ENCODE measurements at regions not wholly inside any gene's neighbourhood (a gene's known extent, or its start where the extent isn't known, plus 50 kb on each side); places are given as distances from the start of the nearest gene placed in this dataset.
A peak's percentile ranks its signal among the peaks of the same experiment; 100 is the strongest.

GRCh38 chr5:54754878-54755277, 230.5 kb downstream of the ESM1 start:
- peaks cover 57% of the 10 kb centered on the region for H3K4me1 ChIP-seq (replicated peaks)
- no peaks in the 10 kb centered on the region for H3K27me3 ChIP-seq (replicated peaks)
- DNase-seq (ENCODE audit: low read depth in 1 of 2, low spot score in 2 of 2): no peak
- 0 out of 2 replicates have a peak overlapping the region, but pooled peaks have one; percentile 15 for H3K27ac ChIP-seq
- H3K9me3 ChIP-seq (replicated peaks): no peaks in the 10 kb centered on the region
- H3K4me3 ChIP-seq: no peak overlapping the region
- no peaks in the 10 kb centered on the region for H3K36me3 ChIP-seq

DNA sequence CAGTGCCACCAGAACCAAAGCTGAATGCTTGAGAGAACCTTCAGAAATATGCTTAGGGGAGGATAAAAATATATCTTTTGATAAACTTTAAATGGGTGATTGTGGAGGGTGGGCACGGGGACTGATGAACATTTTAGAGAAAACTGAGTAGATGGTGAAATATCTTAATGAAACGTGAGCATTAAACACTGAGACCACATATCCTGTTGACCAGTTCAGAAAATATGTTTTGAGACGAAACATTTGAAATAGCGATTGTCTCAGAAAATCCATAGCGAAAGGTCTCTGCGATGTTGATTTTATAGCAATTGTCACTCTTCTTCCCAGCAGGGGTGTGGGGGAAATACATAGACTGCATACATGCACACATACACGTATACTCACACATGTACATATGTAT, 231.0 kb downstream of the ESM1 start:
- Histone ChIP-seq H3K36me3 (no peaks in the 10 kb centered on the region), H3K9me3 (replicated peaks) (no peaks in the 10 kb centered on the region), H3K4me1 (replicated peaks) (peaks cover 57% of the 10 kb centered on the region), H3K27me3 (replicated peaks) (no peaks in the 10 kb centered on the region), H3K4me3 (no peak overlapping the region), H3K27ac (peak overlapping the region; percentile 15; the same call in 1 of the 2 replicates)
- no peak for DNase-seq (ENCODE audit: low read depth in 1 of 2, low spot score in 2 of 2)

GRCh38 chr5:54753753-54754152, 231.6 kb downstream of the ESM1 start:
- Histone ChIP-seq H3K27me3 (replicated peaks) (no peaks in the 10 kb centered on the region), H3K27ac (peak overlapping the region; percentile 50)
- no peak for DNase-seq (ENCODE audit: low read depth in 1 of 2, low spot score in 2 of 2)

GRCh38 chr5:54753034-54753433, 232.4 kb downstream of the ESM1 start:
- peaks cover 53% of the 10 kb centered on the region for H3K4me1 ChIP-seq (replicated peaks)
- H3K27ac ChIP-seq: peak overlapping the region; percentile 50
- DNase-seq (ENCODE audit: low read depth in 1 of 2, low spot score in 2 of 2): peak; percentile 47 to 56
- no peaks in the 10 kb centered on the region for H3K9me3 ChIP-seq (replicated peaks)
- H3K4me3 ChIP-seq: no peak overlapping the region
- no peaks in the 10 kb centered on the region for H3K36me3 ChIP-seq
- no peaks in the 10 kb centered on the region for H3K27me3 ChIP-seq (replicated peaks)

More at GRCh38 chr5:54753753-54754152, 231.6 kb downstream of the ESM1 start:
- no peak overlapping the region for H3K4me3 ChIP-seq
- no peaks in the 10 kb centered on the region for H3K36me3 ChIP-seq
- H3K9me3 ChIP-seq (replicated peaks): no peaks in the 10 kb centered on the region
- H3K4me1 ChIP-seq (replicated peaks): peaks cover 57% of the 10 kb centered on the region

- H3K27me3 ChIP-seq (replicated peaks): no peaks in the 10 kb centered on the region
- no peaks in the 10 kb centered on the region for H3K36me3 ChIP-seq
- no peak overlapping the region for H3K4me3 ChIP-seq
- H3K27ac ChIP-seq: no peak overlapping the region
- H3K9me3 ChIP-seq (replicated peaks): no peaks in the 10 kb centered on the region
- no peak for DNase-seq (ENCODE audit: low read depth in 1 of 2, low spot score in 2 of 2)
- peaks cover 38% of the 10 kb centered on the region for H3K4me1 ChIP-seq (replicated peaks)
Observed at GRCh38 chr5:54748527-54748926, 231.0 kb downstream of the SNX18 start.

DNA sequence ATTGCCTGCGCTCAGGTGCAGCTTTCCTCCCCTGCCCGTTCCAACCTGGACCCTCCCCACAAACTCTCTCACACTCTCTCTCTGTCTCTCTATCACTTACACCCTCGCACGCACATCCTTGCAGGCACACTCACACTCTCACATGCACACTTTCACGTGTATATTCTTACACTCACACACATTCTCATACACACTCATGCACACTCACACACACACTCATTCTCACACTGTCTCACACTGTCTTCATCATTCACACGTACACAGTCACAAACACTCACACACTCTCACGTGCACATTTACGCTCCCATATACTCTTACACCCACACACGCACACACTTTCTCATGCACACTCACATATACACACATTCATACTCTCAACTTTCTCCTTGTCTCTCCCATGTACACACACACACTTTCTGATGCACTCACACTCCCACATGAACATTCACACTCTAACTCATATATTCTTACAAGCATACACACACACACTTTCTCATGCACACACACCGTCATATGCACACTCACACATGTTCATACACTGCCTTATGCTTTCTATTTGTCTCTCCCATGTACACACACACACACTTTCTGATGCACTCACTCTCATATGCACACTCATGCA, 229.3 kb downstream of the SNX18 start:
- H3K4me3 ChIP-seq: no peak overlapping the region
- no peaks in the 10 kb centered on the region for H3K36me3 ChIP-seq
- H3K27ac ChIP-seq: no peak overlapping the region
- no peak for DNase-seq (ENCODE audit: low read depth in 1 of 2, low spot score in 2 of 2)
- H3K27me3 ChIP-seq (replicated peaks): no peaks in the 10 kb centered on the region
- no peaks in the 10 kb centered on the region for H3K9me3 ChIP-seq (replicated peaks)
- peaks cover 43% of the 10 kb centered on the region for H3K4me1 ChIP-seq (replicated peaks)

DNA sequence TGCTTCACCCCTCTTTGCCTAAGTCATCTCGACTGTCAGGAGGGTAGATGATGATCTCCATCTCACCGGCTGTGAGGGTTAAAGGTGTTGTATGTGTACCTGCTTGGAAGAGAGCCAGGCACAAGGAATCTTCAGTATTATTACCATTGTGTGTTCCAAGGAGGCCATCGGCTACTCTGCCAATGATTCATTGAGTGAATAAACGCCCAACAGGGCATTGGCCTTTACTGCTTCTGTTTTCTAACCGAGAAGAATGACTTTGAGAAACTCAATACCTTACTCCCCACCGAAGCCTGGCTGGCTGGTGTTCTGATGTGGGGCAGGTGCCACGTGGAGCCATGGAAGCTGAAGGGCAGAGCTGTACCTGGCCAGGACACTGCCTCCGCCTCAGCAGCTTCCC, 228.8 kb downstream of the SNX18 start:
- Histone ChIP-seq H3K4me3 (no peak overlapping the region), H3K9me3 (replicated peaks) (no peaks in the 10 kb centered on the region), H3K4me1 (replicated peaks) (peaks cover 48% of the 10 kb centered on the region), H3K27ac (no peak overlapping the region), H3K36me3 (no peaks in the 10 kb centered on the region), H3K27me3 (replicated peaks) (no peaks in the 10 kb centered on the region)
- no peak for DNase-seq (ENCODE audit: low read depth in 1 of 2, low spot score in 2 of 2)

- no peak for DNase-seq (ENCODE audit: low read depth in 1 of 2, low spot score in 2 of 2)
- Histone ChIP-seq H3K9me3 (replicated peaks) (no peaks in the 10 kb centered on the region), H3K4me3 (no peak overlapping the region), H3K27me3 (replicated peaks) (no peaks in the 10 kb centered on the region), H3K36me3 (no peaks in the 10 kb centered on the region), H3K4me1 (replicated peaks) (peaks cover 43% of the 10 kb centered on the region), H3K27ac (peak overlapping the region; percentile 92)
Observed at GRCh38 chr5:54745599-54745998, 228.0 kb downstream of the SNX18 start.

DNA sequence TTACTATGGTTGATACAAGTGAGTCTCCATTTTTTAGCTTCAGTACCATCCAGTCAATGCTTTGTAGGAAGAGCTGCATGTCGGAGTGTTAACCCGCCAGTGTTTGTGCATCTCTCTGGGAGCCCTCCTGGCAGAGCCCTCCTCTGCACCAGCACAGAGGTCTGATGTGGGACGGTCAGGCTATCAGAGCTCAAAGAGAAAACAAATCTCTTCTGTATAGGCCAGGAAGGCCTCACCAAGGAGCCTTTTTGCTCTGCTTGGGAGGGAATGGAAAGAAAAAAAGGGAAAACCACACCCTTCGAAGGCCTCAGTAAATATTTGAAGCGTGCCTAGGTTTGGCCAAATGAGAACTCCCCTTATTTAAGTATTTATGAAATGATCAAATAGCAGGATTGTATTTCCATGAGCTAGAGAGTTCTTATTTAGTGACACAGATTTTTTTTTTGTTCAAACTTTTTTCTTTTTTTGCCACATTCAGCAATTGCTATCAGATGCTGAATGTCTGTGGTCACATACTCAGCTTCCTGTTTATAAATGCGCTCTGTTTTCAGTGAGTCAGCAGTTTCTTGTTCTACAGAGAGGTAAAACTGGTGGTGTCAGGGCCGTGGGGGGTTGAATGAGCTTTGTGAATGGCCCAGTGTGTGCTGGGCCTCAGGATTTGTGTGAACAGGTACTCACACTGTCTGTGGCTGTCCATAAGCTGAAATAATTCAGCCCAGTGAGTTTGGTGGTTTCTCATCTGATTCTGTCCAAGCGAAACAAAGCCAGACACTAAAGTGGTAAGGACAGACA, 226.6 kb downstream of the SNX18 start:
- Histone ChIP-seq H3K36me3 (no peaks in the 10 kb centered on the region), H3K27ac (peak overlapping the region; percentile 92), H3K4me3 (no peak overlapping the region), H3K27me3 (replicated peaks) (no peaks in the 10 kb centered on the region), H3K9me3 (replicated peaks) (no peaks in the 10 kb centered on the region), H3K4me1 (replicated peaks) (peaks cover 43% of the 10 kb centered on the region)
- peak; percentile 88 to 96 for DNase-seq (ENCODE audit: low read depth in 1 of 2, low spot score in 2 of 2)

DNA sequence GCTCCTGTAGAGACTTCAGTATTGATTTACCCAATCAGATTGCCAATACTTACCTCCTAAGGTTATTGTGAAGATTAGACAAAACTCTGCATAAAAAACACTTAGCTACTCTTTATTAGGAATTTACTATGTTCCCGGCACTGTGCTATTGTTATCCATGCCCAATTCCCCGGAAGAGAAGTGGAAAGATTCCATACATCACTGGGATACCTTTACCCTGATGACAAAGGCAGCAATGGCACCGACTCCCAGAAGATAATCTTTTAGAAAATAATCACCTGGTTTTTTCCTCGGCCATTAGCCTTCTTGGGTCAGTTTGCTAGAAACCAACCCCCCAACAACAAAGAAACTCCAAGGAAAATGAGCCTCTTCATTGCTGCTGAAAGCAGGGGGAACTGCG, 226.0 kb downstream of the SNX18 start:
- H3K36me3 ChIP-seq: no peaks in the 10 kb centered on the region
- no peak for DNase-seq (ENCODE audit: low read depth in 1 of 2, low spot score in 2 of 2)
- peaks cover 43% of the 10 kb centered on the region for H3K4me1 ChIP-seq (replicated peaks)
- H3K9me3 ChIP-seq (replicated peaks): no peaks in the 10 kb centered on the region
- H3K27me3 ChIP-seq (replicated peaks): no peaks in the 10 kb centered on the region
- H3K4me3 ChIP-seq: no peak overlapping the region
- H3K27ac ChIP-seq: peak overlapping the region; percentile 92

DNA sequence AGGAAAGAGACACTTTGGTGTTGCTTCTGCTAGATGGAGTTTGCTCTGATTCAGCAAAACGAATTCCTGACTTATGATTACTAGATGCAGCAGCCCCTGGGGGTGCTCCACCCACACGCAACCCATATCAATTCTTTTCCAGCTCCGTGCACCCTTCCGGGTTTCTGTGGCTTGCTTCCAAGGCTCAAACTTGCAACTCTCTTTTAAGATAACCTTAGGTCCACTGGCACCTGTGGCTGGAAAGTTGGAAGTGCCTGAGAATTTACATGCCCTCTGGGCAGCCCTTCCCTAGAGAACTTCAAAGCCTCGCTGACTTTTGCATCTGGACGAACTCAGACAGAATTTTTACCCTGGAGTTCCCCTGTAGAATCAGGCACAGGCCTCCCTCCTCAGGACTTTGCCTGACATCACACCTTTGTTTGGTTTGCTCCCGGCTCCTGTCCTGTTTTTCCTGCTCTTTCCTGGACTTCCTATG, 224.9 kb downstream of the SNX18 start:
- no peaks in the 10 kb centered on the region for H3K36me3 ChIP-seq
- DNase-seq (ENCODE audit: low read depth in 1 of 2, low spot score in 2 of 2): peak; percentile 70 to 71
- H3K4me1 ChIP-seq (replicated peaks): peaks cover 51% of the 10 kb centered on the region
- H3K9me3 ChIP-seq (replicated peaks): no peaks in the 10 kb centered on the region
- no peaks in the 10 kb centered on the region for H3K27me3 ChIP-seq (replicated peaks)
- no peak overlapping the region for H3K4me3 ChIP-seq
- H3K27ac ChIP-seq: peak overlapping the region; percentile 92

GRCh38 chr5:54741711-54742110, 224.2 kb downstream of the SNX18 start:
- no peak overlapping the region for H3K4me3 ChIP-seq
- peak overlapping the region; percentile 92 for H3K27ac ChIP-seq
- H3K27me3 ChIP-seq (replicated peaks): no peaks in the 10 kb centered on the region
- peaks cover 51% of the 10 kb centered on the region for H3K4me1 ChIP-seq (replicated peaks)
- DNase-seq (ENCODE audit: low read depth in 1 of 2, low spot score in 2 of 2): no peak
- no peaks in the 10 kb centered on the region for H3K36me3 ChIP-seq
- no peaks in the 10 kb centered on the region for H3K9me3 ChIP-seq (replicated peaks)

- DNase-seq (ENCODE audit: low read depth in 1 of 2, low spot score in 2 of 2): no peak
- Histone ChIP-seq H3K4me3 (no peak overlapping the region), H3K36me3 (no peaks in the 10 kb centered on the region), H3K4me1 (replicated peaks) (peaks cover 44% of the 10 kb centered on the region), H3K27me3 (replicated peaks) (no peaks in the 10 kb centered on the region), H3K9me3 (replicated peaks) (no peaks in the 10 kb centered on the region), H3K27ac (no peak overlapping the region)
Observed at GRCh38 chr5:54740141-54740540, 222.6 kb downstream of the SNX18 start.

DNA sequence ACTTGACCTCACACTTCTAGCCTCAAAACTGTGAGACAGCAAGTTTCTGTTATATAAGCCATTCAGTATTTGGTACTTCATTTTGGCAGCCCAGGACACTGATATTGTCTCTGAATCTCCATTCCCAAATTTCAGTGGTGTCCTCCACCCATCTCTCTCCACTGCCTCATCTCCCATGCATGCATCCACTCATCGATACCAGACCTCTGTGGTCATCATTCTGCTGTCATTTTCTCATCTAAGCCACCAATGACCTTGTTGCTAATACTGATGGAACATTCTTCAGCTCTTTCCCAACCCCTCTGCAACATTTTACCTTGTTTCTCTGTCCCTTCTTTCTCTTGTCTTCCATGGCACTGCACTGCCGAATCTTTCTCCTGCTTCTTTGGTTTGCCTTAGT, 221.8 kb downstream of the SNX18 start:
- DNase-seq (ENCODE audit: low read depth in 1 of 2, low spot score in 2 of 2): no peak
- Histone ChIP-seq H3K27ac (no peak overlapping the region), H3K4me1 (replicated peaks) (peaks cover 36% of the 10 kb centered on the region), H3K27me3 (replicated peaks) (no peaks in the 10 kb centered on the region), H3K9me3 (replicated peaks) (no peaks in the 10 kb centered on the region), H3K4me3 (no peak overlapping the region), H3K36me3 (no peaks in the 10 kb centered on the region)

Measured in SJSA1 (cell line).